ENCODE measurements at regions not wholly inside any gene's neighbourhood (a gene's known extent, or its start where the extent isn't known, plus 50 kb on each side); places are given as distances from the start of the nearest gene placed in this dataset.

GRCh38 chr2:64730551-64731262 is 77.0 kb upstream of the SERTAD2 start (continued):
- TF ChIP-seq ZNF121 (CRISPR knock-in tag; IDR thresholded peaks at IDR 0.05) (peak; percentile 62), TBX2 (CRISPR knock-in tag; IDR thresholded peaks at IDR 0.05; ENCODE audit: borderline replicate concordance) (peak; percentile 98), GLI4 (CRISPR knock-in tag; IDR thresholded peaks at IDR 0.05; ENCODE audit: borderline replicate concordance) (peak; percentile 30; the same call in 1 of the 2 replicates), ZNF75D (CRISPR knock-in tag; IDR thresholded peaks at IDR 0.05; ENCODE audit: borderline replicate concordance) (no peak), ZSCAN21 (CRISPR knock-in tag; IDR thresholded peaks at IDR 0.05; ENCODE audit: borderline replicate concordance) (peak; percentile 89), ZNF556 (CRISPR knock-in tag; IDR thresholded peaks at IDR 0.05; ENCODE audit: borderline replicate concordance) (peak; percentile 79; the same call in 1 of the 2 replicates), TAF15 (IDR thresholded peaks at IDR 0.05; ENCODE audit: low read depth, low read length, poor library complexity, severe bottlenecking) (no peak), SRSF9 (IDR thresholded peaks at IDR 0.05; ENCODE audit: borderline replicate concordance, insufficient read depth, low read depth, low read length, poor library complexity, severe bottlenecking) (no peak), SYNCRIP (IDR thresholded peaks at IDR 0.05; ENCODE audit: insufficient read depth, low read depth, low read length) (no peak), CC2D1A (CRISPR knock-in tag; IDR thresholded peaks at IDR 0.05) (no peak), SAFB2 (CRISPR knock-in tag; IDR thresholded peaks at IDR 0.05; ENCODE audit: borderline replicate concordance, low read depth) (no peak), EED (CRISPR knock-in tag; IDR thresholded peaks at IDR 0.05) (no peak; the same call in 1 of the 2 replicates), ZNF839 (CRISPR knock-in tag; IDR thresholded peaks at IDR 0.05; ENCODE audit: borderline replicate concordance) (no peak), ZNF512B (CRISPR knock-in tag; IDR thresholded peaks at IDR 0.05; ENCODE audit: borderline replicate concordance) (0 out of 2 replicates have a peak, but pooled peaks have one; percentile 44), KLF9 (CRISPR knock-in tag; IDR thresholded peaks at IDR 0.05; ENCODE audit: low read depth) (no peak), GMEB1 (CRISPR knock-in tag; IDR thresholded peaks at IDR 0.05; ENCODE audit: borderline replicate concordance) (peak; percentile 75; the same call in 1 of the 2 replicates), MIER2 (CRISPR knock-in tag; IDR thresholded peaks at IDR 0.05) (0 out of 2 replicates have a peak, but pooled peaks have one; percentile 69), ZNF609 (CRISPR knock-in tag; IDR thresholded peaks at IDR 0.05; ENCODE audit: borderline replicate concordance) (peak; percentile 89), MIER3 (CRISPR knock-in tag; IDR thresholded peaks at IDR 0.05; ENCODE audit: borderline replicate concordance) (peak; percentile 84; the same call in 1 of the 2 replicates)

Data from HepG2 (cell line).